Liver (tissue), 7 donors: ENCODE measurements at regions not wholly inside any gene's neighbourhood (a gene's known extent, or its start where the extent isn't known, plus 50 kb on each side); places are given as distances from the start of the nearest gene placed in this dataset.

ENCODE experiments used
- DNase-seq: peaks from one replicate; pipeline ENCODE4 v3.0.0-alpha.2; 2017; ENCODE audit warnings: low spot score
- H3K27ac ChIP-seq, 2 donors: one replicate each; pipeline ENCODE4 v1.7.0; 2013; ENCODE audit warnings: inconsistent platforms in 2 of 2, low read length in 2 of 2, control low read depth in 1 of 2, low read depth in 1 of 2, mild to moderate bottlenecking in 1 of 2
- H3K27me3 ChIP-seq, 4 donors: one replicate each; pipeline versions ENCODE4 v1.6.1 to v1.7.0; 2013; ENCODE audit warnings: low read length in 3 of 4, inconsistent platforms in 1 of 4, mild to moderate bottlenecking in 1 of 4, moderate library complexity in 1 of 4; ENCODE audit not compliant: control insufficient read depth in 4 of 4, insufficient read depth in 4 of 4
- H3K36me3 ChIP-seq, 4 donors: one replicate each; pipeline versions ENCODE4 v1.6.1 to v1.7.0; 2013; ENCODE audit warnings: low read length in 3 of 4, mild to moderate bottlenecking in 3 of 4, low read depth in 1 of 4, moderate library complexity in 1 of 4; ENCODE audit not compliant: control insufficient read depth in 4 of 4, insufficient read depth in 3 of 4
- H3K4me1 ChIP-seq, 4 donors: one replicate each; pipeline versions ENCODE4 v1.6.1 to v1.7.0; 2013; ENCODE audit warnings: low read length in 3 of 4, mild to moderate bottlenecking in 3 of 4, moderate library complexity in 1 of 4; ENCODE audit not compliant: control insufficient read depth in 4 of 4, insufficient read depth in 4 of 4
- H3K4me3 ChIP-seq, 3 donors: one replicate each; pipeline versions ENCODE4 v1.6.1 to v1.7.0; 2013; ENCODE audit warnings: low read length in 3 of 3, control low read depth in 1 of 3, low read depth in 1 of 3, mild to moderate bottlenecking in 1 of 3
- H3K9ac ChIP-seq, 2 donors: one replicate each; pipeline ENCODE4 v1.7.0; 2013; ENCODE audit warnings: low read length in 2 of 2, mild to moderate bottlenecking in 2 of 2, moderate library complexity in 2 of 2, control low read depth in 1 of 2, low read depth in 1 of 2
- H3K9me3 ChIP-seq, 4 donors: one replicate each; pipeline versions ENCODE4 v1.6.1 to v1.7.0; 2013; ENCODE audit warnings: low read length in 3 of 4; ENCODE audit not compliant: control insufficient read depth in 4 of 4
- EGR1 ChIP-seq, 2 donors: IDR thresholded peaks; 2 replicates each; pipeline ENCODE4 v1.6.1; 2016 to 2018; ENCODE audit warnings: antibody characterized with exemption in 2 of 2, low read depth in 2 of 2
- FOXA2 ChIP-seq: IDR thresholded peaks from 2 replicates; pipeline ENCODE4 v1.6.1; 2016; ENCODE audit warnings: antibody characterized with exemption
- HNF4A ChIP-seq, 2 donors: conservative IDR thresholded peaks; 2 replicates each; pipeline ENCODE4 v1.6.1; 2016; ENCODE audit warnings: antibody characterized with exemption in 2 of 2, mild to moderate bottlenecking in 2 of 2
- HNF4G ChIP-seq: IDR thresholded peaks from 2 replicates; pipeline ENCODE4 v1.6.1; 2016; ENCODE audit warnings: antibody characterized with exemption
- NR2F2 ChIP-seq: IDR thresholded peaks from 2 replicates; pipeline ENCODE4 v1.6.1; 2016; ENCODE audit warnings: antibody characterized with exemption
- RAD21 ChIP-seq, 2 donors: IDR thresholded peaks; 2 replicates each; pipeline ENCODE4 v1.6.1; 2016; ENCODE audit warnings: antibody characterized with exemption in 2 of 2, mild to moderate bottlenecking in 2 of 2
- RXRA ChIP-seq, 2 donors: IDR thresholded peaks; 2 replicates each; pipeline ENCODE4 v1.6.1; 2017 to 2018; ENCODE audit warnings: antibody characterized with exemption in 2 of 2, mild to moderate bottlenecking in 1 of 2
- SP1 ChIP-seq: IDR thresholded peaks from 2 replicates; pipeline ENCODE4 v1.6.1; 2018; ENCODE audit warnings: antibody characterized with exemption, mild to moderate bottlenecking
- YY1 ChIP-seq: IDR thresholded peaks from 2 replicates; pipeline ENCODE4 v1.6.1; 2016; ENCODE audit warnings: antibody characterized with exemption, mild to moderate bottlenecking
- WGBS: extraction: QIAGEN DNeasy Blood & Tissue Kit; methylation state at CpG from one replicate; pipeline ENCODE4 v1.1.7; 2013; 5-methylcytosine and 5-hydroxymethylcytosine counted together
- TF ChIP-seq, protein P1 (sequence below): IDR thresholded peaks from 2 replicates; pipeline ENCODE4 v1.6.1; 2016; ENCODE audit warnings: antibody characterized with exemption, mild to moderate bottlenecking
- TF ChIP-seq, protein P2 (sequence below): IDR thresholded peaks from 2 replicates; pipeline ENCODE4 v1.6.1; 2016; ENCODE audit warnings: antibody characterized with exemption
- TF ChIP-seq, protein P3 (sequence below): IDR thresholded peaks from 2 replicates; pipeline ENCODE4 v1.6.1; 2016; ENCODE audit warnings: antibody characterized with exemption
- TF ChIP-seq, protein P4 (sequence below): IDR thresholded peaks from 2 replicates; pipeline ENCODE4 v1.6.1; 2016; ENCODE audit warnings: antibody characterized with exemption
- donor health status: healthy.
- donor health status: healthy.
- donor health status: healthy.
- donor health status: healthy.

DNA sequence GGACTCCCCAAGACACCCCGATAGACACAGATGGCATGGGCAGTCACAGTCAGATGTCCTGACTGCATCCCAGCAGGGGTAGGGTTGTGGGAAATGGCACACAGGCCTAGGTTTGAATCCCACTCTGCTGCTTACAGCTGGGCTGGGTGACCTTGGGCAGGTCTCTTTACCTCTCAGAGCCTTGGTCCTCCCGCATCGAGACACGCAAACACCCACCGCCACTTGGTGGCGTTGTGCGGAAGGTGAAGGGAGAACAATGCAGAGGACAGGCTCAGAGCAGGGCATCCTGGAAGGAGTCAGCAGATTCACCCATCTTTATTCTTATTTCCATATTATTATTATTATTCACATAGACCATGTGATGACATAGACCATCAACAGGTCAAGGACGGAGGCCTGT, 140.5 kb downstream of the MIAT start (continued):
- TF ChIP-seq, protein P1, sequence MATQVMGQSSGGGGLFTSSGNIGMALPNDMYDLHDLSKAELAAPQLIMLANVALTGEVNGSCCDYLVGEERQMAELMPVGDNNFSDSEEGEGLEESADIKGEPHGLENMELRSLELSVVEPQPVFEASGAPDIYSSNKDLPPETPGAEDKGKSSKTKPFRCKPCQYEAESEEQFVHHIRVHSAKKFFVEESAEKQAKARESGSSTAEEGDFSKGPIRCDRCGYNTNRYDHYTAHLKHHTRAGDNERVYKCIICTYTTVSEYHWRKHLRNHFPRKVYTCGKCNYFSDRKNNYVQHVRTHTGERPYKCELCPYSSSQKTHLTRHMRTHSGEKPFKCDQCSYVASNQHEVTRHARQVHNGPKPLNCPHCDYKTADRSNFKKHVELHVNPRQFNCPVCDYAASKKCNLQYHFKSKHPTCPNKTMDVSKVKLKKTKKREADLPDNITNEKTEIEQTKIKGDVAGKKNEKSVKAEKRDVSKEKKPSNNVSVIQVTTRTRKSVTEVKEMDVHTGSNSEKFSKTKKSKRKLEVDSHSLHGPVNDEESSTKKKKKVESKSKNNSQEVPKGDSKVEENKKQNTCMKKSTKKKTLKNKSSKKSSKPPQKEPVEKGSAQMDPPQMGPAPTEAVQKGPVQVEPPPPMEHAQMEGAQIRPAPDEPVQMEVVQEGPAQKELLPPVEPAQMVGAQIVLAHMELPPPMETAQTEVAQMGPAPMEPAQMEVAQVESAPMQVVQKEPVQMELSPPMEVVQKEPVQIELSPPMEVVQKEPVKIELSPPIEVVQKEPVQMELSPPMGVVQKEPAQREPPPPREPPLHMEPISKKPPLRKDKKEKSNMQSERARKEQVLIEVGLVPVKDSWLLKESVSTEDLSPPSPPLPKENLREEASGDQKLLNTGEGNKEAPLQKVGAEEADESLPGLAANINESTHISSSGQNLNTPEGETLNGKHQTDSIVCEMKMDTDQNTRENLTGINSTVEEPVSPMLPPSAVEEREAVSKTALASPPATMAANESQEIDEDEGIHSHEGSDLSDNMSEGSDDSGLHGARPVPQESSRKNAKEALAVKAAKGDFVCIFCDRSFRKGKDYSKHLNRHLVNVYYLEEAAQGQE = no peak
- TF ChIP-seq EGR1 (IDR thresholded peaks at IDR 0.05; ENCODE audit: low read depth in 2 of 2) = no peak
- TF ChIP-seq NR2F2 = no peak
- TF ChIP-seq HNF4A (conservative IDR thresholded peaks at IDR 0.05) = no peak
- no peak for TF ChIP-seq RAD21 (IDR thresholded peaks at IDR 0.05)
- TF ChIP-seq SP1 = no peak
- TF ChIP-seq FOXA2 = no peak
- TF ChIP-seq, protein P2, sequence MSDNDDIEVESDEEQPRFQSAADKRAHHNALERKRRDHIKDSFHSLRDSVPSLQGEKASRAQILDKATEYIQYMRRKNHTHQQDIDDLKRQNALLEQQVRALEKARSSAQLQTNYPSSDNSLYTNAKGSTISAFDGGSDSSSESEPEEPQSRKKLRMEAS = no peak
- TF ChIP-seq RXRA (IDR thresholded peaks at IDR 0.05) = no peak
- TF ChIP-seq, protein P3, sequence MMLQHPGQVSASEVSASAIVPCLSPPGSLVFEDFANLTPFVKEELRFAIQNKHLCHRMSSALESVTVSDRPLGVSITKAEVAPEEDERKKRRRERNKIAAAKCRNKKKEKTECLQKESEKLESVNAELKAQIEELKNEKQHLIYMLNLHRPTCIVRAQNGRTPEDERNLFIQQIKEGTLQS = no peak
- TF ChIP-seq YY1 = no peak

DNA sequence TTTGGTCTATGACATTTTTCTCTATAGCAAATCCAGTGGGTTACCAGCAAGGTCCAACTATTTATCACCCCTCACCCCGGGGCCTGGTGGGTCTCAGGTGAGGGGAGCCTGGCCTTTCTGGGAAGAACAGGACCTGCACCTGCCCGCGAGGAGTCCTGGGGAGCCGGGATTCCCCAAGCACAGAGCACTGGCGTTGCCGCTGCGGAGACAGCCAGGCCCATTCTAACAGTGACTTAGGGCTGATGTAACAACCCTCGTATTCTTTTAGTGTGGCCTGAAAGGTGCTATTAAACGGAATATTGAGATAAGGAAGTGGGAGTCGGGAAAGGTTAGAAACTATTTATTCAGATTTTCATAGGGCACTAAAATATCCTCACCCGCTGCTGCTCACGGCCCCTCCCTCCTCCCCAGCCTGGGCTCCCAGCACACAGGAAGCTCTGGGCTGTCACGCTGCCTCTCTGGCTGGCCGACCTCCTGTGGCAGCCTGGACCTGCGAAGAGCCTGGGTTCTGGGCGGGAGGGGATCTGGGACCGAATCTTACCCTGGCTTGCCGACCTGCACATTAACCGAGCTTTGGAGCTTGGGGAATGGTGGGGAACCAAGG, 141.2 kb downstream of the MIAT start:
- no peak overlapping the region for H3K27ac ChIP-seq
- DNase-seq = no peak
- H3K4me1 ChIP-seq = no peaks in the 10 kb centered on the region
- 66% methylated on average over 19 of the region's 19 CpGs for WGBS
- no peaks in the 10 kb centered on the region for H3K9me3 ChIP-seq
- no peak overlapping the region for H3K9ac ChIP-seq
- no peaks in the 10 kb centered on the region for H3K27me3 ChIP-seq
- no peaks in the 10 kb centered on the region for H3K36me3 ChIP-seq
- TF ChIP-seq, protein P1 = no peak
- TF ChIP-seq, protein P4, sequence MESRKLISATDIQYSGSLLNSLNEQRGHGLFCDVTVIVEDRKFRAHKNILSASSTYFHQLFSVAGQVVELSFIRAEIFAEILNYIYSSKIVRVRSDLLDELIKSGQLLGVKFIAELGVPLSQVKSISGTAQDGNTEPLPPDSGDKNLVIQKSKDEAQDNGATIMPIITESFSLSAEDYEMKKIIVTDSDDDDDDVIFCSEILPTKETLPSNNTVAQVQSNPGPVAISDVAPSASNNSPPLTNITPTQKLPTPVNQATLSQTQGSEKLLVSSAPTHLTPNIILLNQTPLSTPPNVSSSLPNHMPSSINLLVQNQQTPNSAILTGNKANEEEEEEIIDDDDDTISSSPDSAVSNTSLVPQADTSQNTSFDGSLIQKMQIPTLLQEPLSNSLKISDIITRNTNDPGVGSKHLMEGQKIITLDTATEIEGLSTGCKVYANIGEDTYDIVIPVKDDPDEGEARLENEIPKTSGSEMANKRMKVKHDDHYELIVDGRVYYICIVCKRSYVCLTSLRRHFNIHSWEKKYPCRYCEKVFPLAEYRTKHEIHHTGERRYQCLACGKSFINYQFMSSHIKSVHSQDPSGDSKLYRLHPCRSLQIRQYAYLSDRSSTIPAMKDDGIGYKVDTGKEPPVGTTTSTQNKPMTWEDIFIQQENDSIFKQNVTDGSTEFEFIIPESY = no peak
- TF ChIP-seq HNF4G (no peak), EGR1 (IDR thresholded peaks at IDR 0.05; ENCODE audit: low read depth in 2 of 2) (no peak), RAD21 (IDR thresholded peaks at IDR 0.05) (no peak), YY1 (no peak)
- TF ChIP-seq, protein P2 = no peak
- no peak overlapping the region for H3K4me3 ChIP-seq
